Gastroesophageal sphincter (tissue), 3 donors: ENCODE measurements at regions not wholly inside any gene's neighbourhood (a gene's known extent, or its start where the extent isn't known, plus 50 kb on each side); places are given as distances from the start of the nearest gene placed in this dataset.

ENCODE experiments used
- EP300 ChIP-seq: sonication (generic); formaldehyde crosslinking; IDR thresholded peaks from one replicate; pipeline ENCODE4 v1.6.1; 2017; ENCODE audit warnings: antibody characterized with exemption, mild to moderate bottlenecking
- POLR2A ChIP-seq, 2 donors: fragments of 450-650 bp; IDR thresholded peaks; one replicate each; pipeline ENCODE4 v1.6.1; 2017; ENCODE audit warnings: antibody characterized with exemption in 2 of 2, mild to moderate bottlenecking in 2 of 2, moderate library complexity in 1 of 2
- POLR2AphosphoS5 ChIP-seq: sonication (generic); formaldehyde crosslinking; IDR thresholded peaks from one replicate; pipeline ENCODE4 v1.6.1; 2017; ENCODE audit warnings: antibody characterized with exemption
- TF ChIP-seq, protein P1 (sequence below), 4 experiments: fragments of 200-600 bp in 2 of 4; fragments of 450-650 bp in 2 of 4; sonication (generic) in 1 of 4; IDR thresholded peaks; one replicate each; pipeline ENCODE4 v1.5.1; 2017 to 2019; ENCODE audit warnings: antibody characterized with exemption in 4 of 4, mild to moderate bottlenecking in 2 of 4, moderate library complexity in 2 of 4

DNA sequence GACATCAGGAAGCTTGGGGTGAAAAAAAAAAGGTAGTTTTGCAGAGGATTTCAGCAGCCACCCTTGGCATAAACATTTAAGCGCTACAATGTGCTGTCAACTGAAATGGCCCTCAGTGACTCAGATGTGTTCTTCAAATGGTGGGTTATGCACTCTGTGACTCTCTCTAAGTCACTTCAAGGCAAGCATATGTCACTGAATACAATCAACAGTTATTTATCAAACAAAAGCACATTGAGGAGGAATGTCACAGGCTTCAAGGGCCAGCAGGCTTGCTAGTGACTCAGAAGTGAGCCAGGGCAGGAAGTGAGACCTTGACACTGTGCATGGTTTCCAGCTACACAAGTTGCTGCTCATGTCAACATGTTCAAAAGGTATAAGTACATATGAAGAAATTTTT lies 523.7 kb upstream of the HTR2A start:
- TF ChIP-seq, protein P1, sequence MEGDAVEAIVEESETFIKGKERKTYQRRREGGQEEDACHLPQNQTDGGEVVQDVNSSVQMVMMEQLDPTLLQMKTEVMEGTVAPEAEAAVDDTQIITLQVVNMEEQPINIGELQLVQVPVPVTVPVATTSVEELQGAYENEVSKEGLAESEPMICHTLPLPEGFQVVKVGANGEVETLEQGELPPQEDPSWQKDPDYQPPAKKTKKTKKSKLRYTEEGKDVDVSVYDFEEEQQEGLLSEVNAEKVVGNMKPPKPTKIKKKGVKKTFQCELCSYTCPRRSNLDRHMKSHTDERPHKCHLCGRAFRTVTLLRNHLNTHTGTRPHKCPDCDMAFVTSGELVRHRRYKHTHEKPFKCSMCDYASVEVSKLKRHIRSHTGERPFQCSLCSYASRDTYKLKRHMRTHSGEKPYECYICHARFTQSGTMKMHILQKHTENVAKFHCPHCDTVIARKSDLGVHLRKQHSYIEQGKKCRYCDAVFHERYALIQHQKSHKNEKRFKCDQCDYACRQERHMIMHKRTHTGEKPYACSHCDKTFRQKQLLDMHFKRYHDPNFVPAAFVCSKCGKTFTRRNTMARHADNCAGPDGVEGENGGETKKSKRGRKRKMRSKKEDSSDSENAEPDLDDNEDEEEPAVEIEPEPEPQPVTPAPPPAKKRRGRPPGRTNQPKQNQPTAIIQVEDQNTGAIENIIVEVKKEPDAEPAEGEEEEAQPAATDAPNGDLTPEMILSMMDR (IDR thresholded peaks at IDR 0.05): no peak
- no peak for TF ChIP-seq POLR2A (IDR thresholded peaks at IDR 0.05)
- TF ChIP-seq POLR2AphosphoS5: no peak
- TF ChIP-seq EP300: no peak
